ENCODE measurements at regions not wholly inside any gene's neighbourhood (a gene's known extent, or its start where the extent isn't known, plus 50 kb on each side); places are given as distances from the start of the nearest gene placed in this dataset.
"Not testable (repeated sequence)": the region's sequence is repeated elsewhere in the genome, so short reads cannot be mapped to it uniquely, and the experiment has no call there.

GRCh38 chr1:70490153-70490552 lies 79.1 kb downstream of the CTH start:
- DNase-seq = no peak

GRCh38 chr1:70495370-70495769 lies 84.3 kb downstream of the CTH start:
- DNase-seq = peak; percentile 35

DNA sequence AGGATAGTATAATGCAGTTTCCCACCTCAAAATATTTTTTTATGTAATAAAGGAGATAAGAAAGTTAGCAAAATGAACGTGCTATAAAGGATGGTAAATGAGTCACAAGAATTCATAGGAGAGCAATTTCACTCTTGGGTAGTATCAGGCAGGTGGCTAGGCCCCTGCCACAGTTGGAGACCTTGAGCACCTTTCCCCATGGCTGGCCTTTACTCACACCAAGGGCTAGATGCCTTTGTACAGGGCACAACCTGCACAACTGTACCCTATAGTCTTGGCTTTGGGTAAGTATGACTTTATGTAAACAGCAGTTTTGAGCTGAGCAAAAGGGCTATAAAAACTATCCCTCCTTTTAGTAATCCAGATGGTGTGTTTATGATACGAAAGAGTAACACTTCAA lies 85.1 kb downstream of the CTH start:
- DNase-seq = peak; percentile 62

GRCh38 chr1:70497152-70497551 lies 86.1 kb downstream of the CTH start:
- DNase-seq = peak; percentile 89

GRCh38 chr1:70498666-70499065 lies 87.6 kb downstream of the CTH start:
- DNase-seq = peak; percentile 66

DNA sequence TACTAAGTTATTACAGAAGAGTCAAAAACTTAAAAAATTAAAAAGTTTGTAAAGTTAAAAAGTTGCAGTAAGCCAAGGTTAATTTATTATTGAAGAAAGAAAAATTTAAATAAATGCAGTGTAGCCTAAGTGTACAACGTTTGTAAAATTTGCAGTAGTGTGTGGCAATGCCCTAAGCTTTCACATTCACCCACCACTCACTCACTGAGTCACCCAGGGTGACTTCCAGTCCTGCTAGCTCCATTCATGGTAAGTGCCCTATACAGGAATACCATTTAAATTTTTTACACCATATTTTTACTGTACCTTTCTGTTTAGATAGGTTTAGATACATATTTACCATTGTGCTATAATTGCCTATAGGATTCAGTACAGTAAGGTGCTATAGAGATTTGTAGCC lies 88.6 kb downstream of the CTH start:
- DNase-seq = peak; percentile 17

DNA sequence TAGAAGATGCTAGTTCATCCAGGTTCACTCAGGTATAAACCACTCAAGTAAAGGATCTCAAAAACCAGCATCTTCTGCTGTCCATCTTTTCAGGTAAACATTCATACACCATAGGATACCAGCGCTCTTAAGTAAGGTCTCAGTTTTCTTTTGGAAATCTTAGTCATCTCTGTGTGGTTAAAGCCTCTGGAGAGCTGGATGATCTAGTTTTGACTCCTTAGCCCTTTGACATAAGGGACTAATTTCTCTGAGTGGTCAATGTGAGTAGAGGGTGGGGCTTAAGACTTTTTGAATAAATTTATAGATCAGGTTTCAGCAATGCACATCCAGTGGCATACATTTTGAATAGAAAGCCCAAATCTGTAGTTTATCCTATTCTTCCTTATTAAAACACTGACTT lies 92.3 kb downstream of the CTH start:
- DNase-seq = no peak

DNA sequence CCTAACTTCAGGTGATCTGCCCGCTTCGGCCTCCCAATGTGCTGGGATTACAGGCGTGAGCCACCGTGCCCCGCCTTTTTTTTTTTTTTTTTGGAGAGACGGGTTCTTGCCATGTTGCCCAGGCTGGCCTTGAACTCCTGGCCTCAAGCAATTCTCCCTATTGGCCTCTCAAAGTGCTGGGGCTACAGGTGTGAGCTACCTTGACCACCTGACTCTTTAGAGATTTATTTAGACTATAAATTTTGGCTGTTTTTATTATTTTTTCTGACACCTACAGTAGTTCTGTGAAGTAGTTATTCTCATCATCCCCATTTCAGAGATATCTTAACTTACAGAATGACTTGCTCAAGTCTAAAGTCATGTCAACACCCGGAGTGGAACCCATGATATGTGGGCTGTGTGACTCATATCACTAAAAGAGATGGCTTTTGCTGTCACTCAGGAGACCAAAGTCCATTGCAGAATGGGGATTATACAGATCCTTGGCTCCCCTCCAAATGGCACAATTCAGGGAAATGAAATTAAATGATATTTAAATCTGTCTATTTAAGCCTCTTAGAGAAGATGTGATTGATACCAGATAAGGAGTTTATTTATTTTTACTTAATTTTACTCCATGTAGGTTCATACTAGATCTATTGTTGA lies 93.2 kb downstream of the CTH start:
- DNase-seq = peak; percentile 57

DNA sequence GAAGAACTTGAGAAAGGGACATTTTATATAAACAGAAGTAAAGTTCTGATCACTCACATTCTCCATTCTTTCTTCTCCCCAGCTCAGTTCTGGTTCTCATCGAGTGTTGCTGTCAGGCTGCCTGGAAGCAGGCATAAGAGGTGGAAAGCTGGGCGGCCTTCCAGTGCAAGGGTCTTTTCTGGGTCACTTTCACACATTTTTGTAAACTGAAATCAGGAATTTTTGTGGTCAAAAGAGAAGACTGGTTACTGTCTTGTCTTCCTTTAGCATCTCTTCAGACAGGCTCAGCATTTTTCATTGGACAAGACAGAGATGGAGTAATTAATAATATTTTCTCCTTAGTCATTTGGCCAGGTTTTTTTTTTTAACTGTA lies 93.7 kb downstream of the CTH start:
- DNase-seq = peak; percentile 16

DNA sequence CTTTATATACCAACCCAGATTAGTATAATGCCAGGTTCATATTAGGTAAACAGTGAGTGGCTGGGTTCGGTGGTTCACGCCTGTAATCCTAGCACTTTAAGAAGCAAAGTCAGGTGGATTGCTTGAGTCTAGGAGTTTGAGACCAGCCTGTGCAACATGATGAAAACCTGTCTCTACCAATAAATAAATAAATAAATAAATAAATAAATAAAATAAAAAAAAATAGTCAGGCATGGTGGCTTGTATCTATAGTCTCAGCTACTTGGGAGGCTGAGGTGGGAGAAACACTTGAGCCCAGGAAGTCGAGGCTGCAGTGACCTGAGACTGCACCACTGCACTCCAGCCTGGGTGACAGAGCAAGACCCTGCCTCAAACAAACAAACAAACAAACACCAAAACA lies 96.9 kb downstream of the CTH start:
- not testable (repeated sequence) for DNase-seq

GRCh38 chr1:70509996-70510876 lies 99.2 kb downstream of the CTH start:
- peak; percentile 85 for DNase-seq

DNA sequence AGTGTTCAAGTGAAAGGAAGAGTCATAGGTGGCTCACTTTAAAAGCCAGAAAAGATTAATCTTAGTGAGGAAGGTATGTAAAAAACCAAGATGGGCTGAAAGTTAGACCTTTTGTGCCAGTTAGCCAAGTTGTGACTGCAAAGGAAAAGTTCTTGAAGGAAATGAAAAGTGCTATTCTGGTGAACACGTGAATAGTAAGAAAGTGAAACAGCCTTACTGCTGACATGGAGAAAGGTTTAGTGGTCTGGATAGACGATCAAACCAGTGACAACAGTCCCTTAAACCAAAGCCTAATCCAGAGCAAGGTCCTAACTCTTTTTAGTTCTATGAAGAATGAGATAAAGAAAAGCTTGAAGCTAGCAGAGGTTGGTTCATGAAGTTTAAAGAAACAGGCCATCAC lies 106.4 kb downstream of the CTH start:
- no peak for DNase-seq

- DNase-seq = no peak
Measured at GRCh38 chr1:70518106-70518505, 107.0 kb downstream of the CTH start.

DNA sequence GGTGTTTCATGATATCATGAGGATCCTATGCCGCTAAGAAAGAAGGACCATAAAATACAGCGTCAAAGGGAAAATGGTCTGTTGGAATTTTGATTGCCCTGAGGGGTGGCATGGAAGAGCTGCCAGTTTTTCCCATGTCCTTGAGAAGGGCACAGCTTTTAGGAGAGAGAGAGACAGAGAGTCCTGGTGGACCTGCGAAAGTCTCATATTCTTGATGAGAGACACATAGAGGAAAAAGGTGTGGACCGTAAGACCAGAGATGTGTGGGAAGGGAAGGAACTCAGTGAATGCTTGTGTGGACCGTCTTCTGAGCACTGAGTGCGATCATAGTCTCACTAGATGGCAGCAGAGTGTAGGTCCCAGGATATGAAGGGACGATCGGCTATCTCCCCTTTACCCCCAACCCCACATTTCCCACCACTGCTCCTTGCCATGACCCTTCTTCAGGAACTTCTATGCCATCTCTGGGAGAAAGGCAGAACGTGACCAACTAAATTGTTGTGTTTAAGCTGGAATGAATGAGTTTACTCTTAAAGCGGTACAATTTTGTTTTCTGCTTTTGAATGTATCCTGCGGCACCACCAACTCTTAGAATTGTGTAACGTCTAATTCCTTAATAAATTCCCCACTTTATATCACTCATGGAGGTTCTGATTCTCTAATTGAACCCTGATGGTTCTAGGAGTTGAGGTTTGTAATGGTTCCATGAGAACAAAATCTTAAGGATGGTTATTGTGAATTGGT lies 117.7 kb downstream of the CTH start:
- DNase-seq = peak; percentile 68

DNA sequence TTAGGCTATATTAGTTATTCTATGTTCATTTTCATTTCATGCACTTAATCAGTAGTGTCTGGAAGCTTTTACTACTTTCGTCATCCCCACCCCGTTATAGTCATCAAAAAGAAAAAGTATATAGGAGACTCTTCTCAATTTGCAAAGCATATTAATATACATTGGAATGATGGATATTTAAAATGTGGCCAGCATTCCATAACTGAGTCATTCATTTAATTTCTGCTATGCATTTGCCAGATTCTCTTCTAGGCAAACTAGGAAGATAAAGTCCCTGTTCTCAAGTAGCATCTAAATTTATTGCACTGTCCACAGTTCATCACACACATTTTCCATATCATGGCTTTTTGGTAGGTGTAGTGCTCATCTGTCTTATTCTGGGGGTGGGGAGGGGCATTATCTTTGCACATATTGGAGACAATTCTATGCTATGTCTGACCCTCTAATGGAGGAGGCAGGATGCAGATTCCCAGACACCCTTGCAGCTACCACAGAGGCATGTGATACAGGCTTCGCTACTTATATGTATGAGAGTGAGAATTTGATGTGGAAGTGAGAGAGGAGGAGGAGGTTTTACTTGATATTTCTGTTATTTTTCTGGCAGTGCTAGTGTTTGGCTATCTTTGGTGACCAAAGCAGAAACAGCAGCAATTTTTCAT lies 125.8 kb downstream of the CTH start:
- no peak for DNase-seq

DNA sequence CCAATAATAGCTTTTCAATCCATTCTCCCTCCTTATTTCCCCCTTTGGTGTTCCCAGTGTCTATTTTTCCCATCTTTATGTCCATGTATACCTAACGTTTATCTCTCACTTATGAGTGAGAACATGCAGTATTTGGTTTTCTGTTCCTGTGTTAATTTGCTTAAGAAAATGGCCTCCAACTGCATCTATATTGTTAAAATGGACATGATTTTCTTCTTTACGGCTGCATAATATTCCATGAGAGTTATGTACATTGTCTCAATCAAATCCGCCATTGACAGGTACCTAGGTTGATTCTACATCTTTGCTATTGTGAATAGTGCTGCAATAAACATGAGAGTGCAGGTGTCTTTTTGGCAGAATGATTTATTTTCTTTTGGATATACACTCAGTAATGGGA lies 126.7 kb downstream of the CTH start:
- DNase-seq = no peak

DNA sequence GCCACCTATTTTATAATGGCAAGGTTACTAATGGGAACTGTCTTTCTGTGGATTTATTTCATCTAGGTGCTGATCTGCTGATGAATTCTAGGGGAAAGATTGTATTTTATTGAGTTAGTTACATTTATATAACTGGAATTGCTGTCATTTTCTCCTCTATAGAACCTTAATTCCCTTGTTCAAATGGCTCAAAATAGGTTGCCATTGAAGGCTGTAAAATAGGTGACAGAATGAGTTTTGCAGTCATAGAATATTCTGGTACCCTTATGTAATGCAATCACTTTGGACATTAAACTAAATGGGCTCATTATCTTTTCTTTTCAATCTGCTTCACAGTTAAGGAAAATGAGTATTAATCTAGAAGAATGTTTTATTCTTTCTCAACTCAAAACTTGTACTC lies 131.0 kb downstream of the CTH start:
- peak; percentile 7 for DNase-seq

DNA sequence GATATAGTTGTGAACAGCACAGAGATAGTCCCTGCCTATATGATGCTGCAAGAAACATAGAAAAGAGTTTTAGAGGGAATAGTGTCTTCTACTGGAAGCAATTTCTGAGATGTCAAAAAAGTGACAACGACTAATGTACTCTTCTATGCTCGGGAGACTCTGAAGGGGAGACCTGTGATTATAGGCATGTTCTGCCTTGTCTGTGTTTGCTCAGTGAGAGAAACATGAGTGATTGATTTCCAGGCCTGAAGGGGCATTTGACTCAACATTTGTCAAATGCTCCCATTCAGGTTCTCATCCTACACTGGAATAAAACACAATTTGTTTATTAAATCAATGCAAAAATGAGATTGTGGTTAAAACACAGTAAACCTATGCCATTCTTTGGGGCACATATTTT lies 131.8 kb downstream of the CTH start:
- DNase-seq = peak; percentile 83

DNA sequence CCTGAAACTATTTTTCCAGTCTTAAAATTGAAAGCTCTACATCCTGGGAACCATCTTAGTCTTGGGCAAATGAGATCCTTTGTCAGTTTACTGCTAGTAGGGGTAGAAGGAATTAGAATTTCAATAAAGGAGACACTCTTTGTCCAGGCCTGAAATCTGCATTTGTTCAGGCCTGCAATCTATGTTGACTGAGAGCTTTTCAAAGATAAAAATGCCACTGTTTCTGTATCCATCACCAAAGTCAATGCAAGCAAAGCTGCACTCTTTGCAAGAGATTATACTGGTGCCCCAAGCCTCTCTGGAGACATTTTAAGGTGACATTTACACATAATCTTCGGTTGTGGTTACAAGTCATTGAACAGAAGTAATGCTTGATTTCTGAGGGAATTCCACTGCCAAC lies 135.7 kb downstream of the CTH start:
- no peak for DNase-seq

GRCh38 chr1:70552662-70553566 lies 141.8 kb downstream of the CTH start:
- DNase-seq = no peak

DNA sequence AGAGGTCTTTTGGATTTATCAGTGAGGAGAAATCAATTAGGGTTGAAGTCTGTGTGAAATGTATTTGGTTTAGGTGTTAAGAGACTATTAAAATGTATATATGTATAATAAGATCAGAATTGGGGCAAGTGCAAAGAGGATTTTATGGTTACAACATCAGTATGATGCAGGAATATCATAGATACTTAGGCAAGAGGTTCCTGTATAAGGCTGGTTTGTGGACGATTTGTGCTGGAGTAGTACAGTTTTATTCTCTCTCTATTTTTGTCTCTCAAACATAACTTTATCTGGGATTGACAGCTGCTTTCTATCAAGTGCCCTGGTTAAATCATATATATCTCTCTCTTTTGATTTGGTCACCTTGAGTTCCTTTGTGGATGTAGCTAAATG lies 142.5 kb downstream of the CTH start:
- no peak for DNase-seq

- DNase-seq = no peak
Measured at GRCh38 chr1:70554341-70554740, 143.3 kb downstream of the CTH start.
